HPDE6-E6E7 (cell line): ENCODE measurements at regions not wholly inside any gene's neighbourhood (a gene's known extent, or its start where the extent isn't known, plus 50 kb on each side); places are given as distances from the start of the nearest gene placed in this dataset.

ENCODE experiments used
- DNase-seq: peaks from one replicate; pipeline ENCODE4 v3.0.0; 2011; ENCODE audit warnings: missing footprints; ENCODE audit errors: extremely low spot score

GRCh38 chr11:19519912-19520641 is 192.6 kb upstream of the NAV2 start:
- DNase-seq = no peak

DNA sequence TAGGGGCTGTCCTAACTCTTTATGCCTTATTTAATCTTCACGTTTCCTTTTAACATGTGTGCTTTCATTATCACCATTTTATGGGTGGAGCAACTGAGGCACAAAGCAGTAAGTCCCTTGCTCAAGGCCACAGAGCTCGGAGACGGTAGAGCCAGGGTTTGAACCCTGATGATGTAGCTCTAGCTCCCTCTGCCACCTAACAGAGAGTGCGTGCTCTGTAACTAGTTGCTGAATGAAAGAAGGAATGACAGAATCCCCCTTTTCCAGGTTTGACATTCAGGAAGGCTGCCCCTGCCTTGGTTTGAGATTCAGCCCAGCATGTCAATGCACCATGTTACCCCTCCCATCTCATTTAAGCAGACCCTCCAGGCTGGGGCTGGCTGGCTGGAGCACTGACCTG is 193.3 kb upstream of the NAV2 start:
- no peak for DNase-seq

GRCh38 chr11:19513253-19513652 is 199.4 kb upstream of the NAV2 start:
- DNase-seq = no peak

DNA sequence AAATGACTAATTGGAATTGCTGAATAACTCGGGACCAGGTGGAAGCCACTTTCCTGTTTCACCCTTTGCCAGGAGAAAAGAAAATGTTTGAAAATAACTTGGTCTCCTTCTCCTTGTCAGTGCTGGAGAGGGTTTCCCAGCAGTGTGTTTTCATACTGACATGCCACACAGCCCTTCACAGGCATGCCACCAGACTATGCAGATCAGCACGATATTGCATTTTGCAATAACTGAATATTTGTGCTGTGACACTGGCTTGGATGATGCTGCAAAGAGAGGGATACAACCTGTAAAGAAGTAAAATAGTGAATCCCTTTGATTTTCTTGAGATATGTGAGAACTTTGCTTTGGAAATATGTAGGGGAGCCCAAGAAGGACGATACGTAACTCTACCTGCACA is 200.0 kb upstream of the NAV2 start:
- DNase-seq = no peak

DNA sequence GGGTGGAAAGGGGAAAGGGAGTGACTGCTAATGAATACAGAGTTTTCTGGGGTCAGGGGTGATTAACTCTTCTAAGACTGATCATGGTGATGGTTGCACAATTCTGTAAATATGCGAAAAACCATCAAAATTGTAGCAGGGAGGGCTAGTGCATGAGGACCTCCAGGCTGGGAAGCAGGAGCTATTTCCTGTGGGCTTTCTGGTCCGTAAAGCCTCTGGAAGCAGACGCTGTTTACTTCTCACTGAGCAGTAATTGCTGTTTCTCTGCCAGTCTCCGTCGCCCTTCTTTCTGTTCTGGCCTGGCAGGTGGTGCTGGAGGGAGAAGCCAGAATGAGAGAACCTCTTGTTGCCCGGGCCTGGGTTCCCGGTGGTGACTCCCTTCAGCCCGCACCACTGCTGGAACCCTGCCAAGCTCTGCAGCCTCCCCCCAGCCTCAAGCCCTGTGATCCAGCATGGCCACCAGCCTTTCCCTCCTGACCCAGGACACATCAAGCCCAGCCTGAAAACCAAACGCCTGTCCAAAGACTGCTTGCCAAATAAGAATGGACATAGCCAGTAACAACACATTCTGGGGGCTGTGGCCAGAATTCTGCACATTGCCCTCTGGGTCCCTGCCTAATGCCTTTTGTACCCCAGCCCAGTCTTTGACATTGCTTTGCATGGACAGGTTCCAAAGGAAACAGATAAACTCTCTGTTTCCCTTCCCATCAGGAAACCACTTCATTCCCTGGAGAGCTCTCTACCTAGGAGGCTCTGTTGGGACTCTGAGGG is 201.0 kb upstream of the NAV2 start:
- DNase-seq = no peak

DNA sequence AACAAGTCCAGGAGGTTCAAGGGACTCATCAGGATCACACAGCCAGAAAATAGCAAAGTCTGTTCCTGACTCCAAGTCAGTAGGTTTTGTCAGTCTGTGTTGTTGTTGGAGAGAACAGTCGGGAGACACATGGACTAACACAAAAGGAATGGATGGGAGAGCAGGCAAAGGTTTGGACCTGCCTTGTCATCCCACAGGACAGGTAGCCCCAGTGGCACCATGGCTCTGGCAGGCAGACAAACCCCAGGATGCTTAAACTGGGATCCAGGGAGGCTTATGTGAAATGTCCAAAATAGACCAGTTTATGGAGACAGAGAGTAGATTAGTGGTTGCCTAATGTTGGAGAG is 201.6 kb upstream of the NAV2 start:
- no peak for DNase-seq

- DNase-seq = no peak
Measured at GRCh38 chr11:19510468-19510867, 202.2 kb upstream of the NAV2 start.

DNA sequence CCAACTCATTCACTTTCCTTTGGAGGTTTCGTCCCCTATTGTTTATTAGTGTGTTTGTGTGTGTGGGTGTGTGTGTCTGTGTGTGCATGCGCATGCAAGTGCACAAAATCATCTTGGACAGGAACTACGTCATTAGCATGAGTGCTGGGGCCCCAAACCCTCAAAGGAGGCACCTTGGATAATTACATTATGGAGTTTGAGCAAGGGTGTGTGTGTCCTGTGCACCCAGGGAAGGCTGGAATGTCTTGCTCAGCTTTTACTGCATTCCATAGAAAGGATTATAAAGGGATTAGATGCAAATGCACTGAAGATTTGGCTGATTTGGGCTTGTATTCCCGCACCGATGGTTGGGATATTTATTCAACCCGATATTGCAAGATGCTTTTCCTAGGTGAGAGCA is 203.4 kb upstream of the NAV2 start:
- DNase-seq = no peak

GRCh38 chr11:19508165-19508564 is 204.5 kb upstream of the NAV2 start:
- DNase-seq = no peak

DNA sequence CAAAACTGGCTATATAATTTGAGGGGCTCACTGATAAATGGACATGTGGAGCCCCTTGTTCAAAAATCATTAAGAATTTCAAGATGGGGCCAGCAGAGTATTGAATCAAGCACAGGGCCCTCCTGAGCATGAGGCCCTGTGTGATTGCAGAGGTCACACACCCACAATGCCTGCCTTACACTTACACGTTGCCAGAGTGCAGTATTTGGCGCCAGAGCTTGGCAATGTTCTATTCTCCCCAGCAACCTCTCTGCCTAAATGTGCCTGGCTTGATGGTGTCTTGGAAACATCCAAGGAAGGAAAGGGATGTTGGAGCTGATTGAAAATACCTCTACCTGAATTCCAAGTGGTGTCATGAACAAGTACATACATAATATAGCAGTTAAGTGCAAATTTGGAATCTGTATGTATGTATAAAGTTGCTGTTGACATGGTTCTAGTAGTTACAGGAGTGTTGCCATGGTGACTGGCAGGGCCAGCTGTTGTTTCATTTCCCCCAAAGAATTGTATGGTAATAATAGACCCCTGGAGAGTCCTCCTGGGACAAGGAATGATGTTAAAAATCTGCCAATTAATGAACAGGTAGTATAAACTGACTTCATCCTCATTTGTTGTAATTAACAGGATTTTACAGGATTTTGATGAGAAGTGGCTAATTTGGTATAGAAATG is 205.7 kb upstream of the NAV2 start:
- DNase-seq = no peak

DNA sequence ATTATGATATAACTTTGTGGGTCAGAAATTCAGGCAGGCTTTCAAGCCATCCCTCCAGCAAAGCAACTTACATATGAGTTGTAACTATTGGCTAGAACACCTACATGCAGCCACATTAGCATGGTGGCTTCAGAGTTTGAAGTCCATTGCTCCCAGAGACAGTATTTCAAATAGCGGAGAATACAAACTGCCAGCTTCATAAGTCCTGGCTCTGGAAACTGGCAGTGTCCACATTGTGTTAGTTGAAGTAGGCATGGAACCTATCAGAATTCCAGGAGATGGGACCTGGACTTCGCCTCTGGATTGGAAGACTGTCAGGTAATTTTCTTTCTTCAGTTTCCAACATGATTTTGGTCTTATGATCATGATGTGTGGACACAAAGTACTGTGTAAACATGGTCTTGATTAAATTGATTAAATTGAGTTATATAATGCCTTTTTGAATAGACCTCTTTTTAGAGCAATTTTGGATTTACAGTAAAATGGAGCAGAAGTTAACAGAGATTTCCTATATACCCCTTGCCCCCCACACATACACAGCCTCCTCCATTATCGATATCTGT is 209.9 kb upstream of the NAV2 start:
- DNase-seq = no peak

GRCh38 chr11:19501631-19502030 is 211.0 kb upstream of the NAV2 start:
- no peak for DNase-seq

DNA sequence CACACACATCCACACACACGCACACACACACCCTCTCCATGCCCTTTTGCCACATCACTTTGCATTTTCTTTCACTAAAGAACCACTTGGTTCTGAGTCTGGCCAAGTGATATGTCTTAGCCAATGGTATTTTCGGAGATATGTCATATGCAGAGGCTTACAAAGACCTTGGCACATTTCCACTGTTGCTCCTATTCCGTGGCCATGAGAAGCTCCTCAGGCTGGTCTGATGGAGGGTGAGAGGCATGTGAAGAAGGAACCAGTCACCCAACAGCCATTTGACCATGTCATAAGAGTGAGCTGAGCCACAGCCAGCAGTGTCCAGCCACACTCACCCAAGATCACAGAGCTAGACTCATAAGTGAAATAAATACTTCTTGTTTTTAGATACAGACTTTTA is 212.6 kb upstream of the NAV2 start:
- no peak for DNase-seq

GRCh38 chr11:19499026-19499669 is 213.5 kb upstream of the NAV2 start:
- DNase-seq = no peak

DNA sequence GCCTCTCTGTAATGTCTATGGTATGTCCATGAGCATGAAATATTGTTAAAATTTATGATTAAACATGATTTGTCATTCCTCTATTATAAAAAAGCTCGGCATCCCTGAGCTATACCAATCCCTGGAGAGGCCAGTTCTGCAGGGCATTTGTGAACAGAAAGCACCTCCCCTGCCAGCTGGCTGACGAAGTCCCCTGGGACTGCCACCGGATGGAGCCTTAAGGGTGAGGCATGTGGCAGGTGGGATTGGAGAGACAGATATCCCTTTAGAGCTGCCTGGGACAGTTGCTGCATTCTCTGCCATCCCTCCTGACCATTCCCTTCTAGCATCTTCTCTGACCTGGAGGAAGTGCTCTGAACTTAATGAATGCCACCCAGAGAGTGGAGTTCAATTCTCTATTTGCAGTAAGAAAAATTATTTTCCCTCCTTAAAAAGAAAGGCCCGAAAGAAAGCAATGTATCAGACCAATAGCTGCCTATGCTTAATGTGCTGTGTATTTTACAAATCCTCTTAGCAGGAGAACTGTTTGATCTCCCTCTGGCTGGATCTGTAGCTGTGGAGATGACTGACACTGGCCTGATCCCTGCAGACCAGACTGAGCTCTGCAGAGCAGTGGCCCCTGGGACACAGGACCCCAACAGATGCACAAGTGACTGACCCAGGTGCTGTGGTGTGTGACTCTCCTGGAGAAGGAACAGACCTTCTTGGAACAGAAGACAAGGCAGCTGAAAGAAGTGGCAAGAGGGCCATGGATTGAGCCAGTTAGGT is 219.0 kb upstream of the NAV2 start:
- no peak for DNase-seq

DNA sequence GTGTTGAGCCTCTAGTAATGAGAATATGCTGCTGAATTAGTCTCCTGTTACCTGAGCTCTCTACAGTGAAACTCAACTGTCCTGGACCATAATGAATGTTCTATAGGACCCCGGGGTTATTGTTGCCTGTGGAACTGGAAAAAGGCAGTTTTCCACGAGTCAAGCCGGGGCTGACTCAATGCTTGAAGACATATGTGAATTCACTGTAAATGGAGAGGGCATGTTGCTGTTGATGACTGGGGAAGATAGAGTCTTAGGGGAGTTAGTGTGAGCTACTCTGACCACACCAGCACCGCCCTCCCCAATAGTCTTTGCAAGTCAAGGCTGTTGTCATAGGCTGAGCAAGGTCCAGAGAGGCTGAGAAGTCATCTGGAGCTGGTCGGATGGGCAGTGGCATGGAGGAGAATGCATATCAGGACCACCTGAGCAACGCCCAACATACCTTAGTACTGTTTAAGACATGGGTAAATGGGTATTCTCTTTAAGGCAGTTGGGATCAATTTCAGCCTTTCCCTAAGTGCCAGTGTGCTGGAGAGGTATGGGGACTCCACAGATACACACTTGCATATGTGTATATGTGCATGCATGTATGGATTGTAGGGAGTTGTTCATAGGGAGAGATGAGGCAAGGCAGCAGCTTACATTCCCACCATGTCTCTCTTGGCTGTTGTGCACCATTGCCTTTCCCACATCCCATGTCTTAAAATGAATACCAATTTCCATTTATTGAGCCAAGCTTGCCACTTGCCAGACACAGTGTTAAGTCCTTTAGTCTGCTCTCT is 230.1 kb upstream of the NAV2 start:
- no peak for DNase-seq

- no peak for DNase-seq
Measured at GRCh38 chr11:19480540-19480939, 232.1 kb upstream of the NAV2 start.

DNA sequence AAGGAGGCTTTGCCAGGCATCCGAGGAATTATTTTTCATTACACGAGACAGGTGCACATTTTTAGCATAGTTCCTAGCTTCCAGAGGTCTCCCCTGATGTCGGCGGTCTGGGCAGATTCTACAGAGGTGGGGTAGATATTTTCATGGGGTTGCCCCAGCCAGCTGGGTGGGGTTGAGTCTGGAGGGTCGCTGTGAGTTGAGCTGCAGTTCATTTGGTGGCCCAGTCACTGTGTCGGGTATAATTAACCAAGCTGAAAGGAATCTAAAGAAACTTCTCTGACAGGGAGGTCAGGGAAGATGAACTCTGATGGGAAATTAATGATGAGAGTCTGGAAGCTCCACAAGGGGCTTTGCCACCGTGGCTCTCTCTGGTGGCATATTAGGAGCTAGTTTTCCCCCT is 233.7 kb upstream of the NAV2 start:
- DNase-seq = no peak

GRCh38 chr11:19474954-19475721 is 234.4 kb upstream of the E2F8 start:
- DNase-seq = no peak

DNA sequence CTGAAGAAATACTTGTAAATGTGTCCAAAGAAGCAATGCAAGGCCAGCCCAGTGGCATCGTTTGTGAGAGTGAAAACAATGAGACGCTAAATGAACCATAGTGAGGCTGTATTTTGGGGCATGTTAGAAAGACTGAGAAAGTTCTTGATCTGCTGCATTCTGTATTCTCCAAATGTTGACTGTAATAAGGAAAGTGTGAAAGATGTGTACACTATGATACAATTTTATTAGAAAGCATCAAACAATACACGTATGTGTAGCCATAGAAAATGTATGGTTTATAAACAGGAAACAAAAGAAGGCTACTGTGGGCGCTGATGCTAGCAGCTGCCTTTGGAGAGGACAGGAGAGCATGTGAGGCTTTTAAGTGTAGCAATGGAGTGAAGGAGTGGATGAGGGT is 233.5 kb upstream of the E2F8 start:
- DNase-seq = no peak
